HepG2 (cell line): ENCODE measurements at regions not wholly inside any gene's neighbourhood (a gene's known extent, or its start where the extent isn't known, plus 50 kb on each side); places are given as distances from the start of the nearest gene placed in this dataset.

Source experiments
- ATAC-seq: fragments of 200-7000 bp; cut with Tn5 transposase; 3 replicates; pipeline ENCODE4 v1.9.1; 2020; ENCODE audit warnings: mild to moderate bottlenecking, moderate library complexity
- BruUV-seq: library from RNA; stranded (reverse); fragments of 400-500 nt; replicated peaks from 2 replicates; lab custom pipeline; 2021; lab: Mats Ljungman, UMichigan
- CTCF ChIA-PET: fragments of 300-600 bp; formaldehyde crosslinking; extraction: SDS; loops from one replicate; lab custom pipeline; 2021; ENCODE audit warnings: low total read pairs, inconsistent platforms, low intra/inter-chr PET ratio; lab: Yijun Ruan, JAX
- POLR2A ChIA-PET: fragments of 350-600 bp; sonication (Branson Sonifier 250); formaldehyde crosslinking; loops from one replicate; lab custom pipeline; 2020; ENCODE audit warnings: antibody characterized with exemption, inconsistent platforms; lab: Yijun Ruan, JAX
- DNase-seq: peaks from one replicate; pipeline ENCODE4 v3.0.0-alpha.2; 2015; ENCODE audit warnings: low spot score
- FAIRE-seq: peaks from 3 replicates; lab custom pipeline; 2011; peaks lifted over from hg19 to GRCh38; lab: Jason Lieb, UNC
- H2AFZ ChIP-seq: one replicate; pipeline ENCODE4 v1.6.1; 2011; ENCODE audit warnings: low read length, inconsistent platforms
- H3K27ac ChIP-seq: fragments of 300-600 bp; 3 replicates; pipeline ENCODE4 v1.8.0; 2011; ENCODE audit warnings: mixed run types, mild to moderate bottlenecking, mixed read lengths, low read length, inconsistent platforms; ENCODE audit not compliant: insufficient read depth; ENCODE audit errors: extremely low read length
- H3K27me3 ChIP-seq, 2 experiments: fragments of 200-600 bp in 1 of 2; 2 replicates in 1 of 2; 3 replicates in 1 of 2; pipeline versions ENCODE4 v1.6.0 to v1.8.0; 2011; ENCODE audit warnings: low read length in 2 of 2, mild to moderate bottlenecking in 2 of 2, moderate library complexity in 2 of 2, inconsistent platforms in 1 of 2; ENCODE audit not compliant: insufficient read depth in 2 of 2, control insufficient read depth in 1 of 2
- H3K36me3 ChIP-seq, 2 experiments: fragments of 200-600 bp in 1 of 2; replicated peaks in 1 of 2; 2 replicates in 1 of 2; 3 replicates in 1 of 2; pipeline versions ENCODE4 v1.5.1 to v1.8.0; 2011; ENCODE audit warnings: low read length in 2 of 2, inconsistent platforms in 1 of 2; ENCODE audit not compliant: insufficient read depth in 2 of 2, control insufficient read depth in 1 of 2
- H3K4me1 ChIP-seq: 2 replicates; pipeline ENCODE4 v1.5.1; 2012; ENCODE audit warnings: low read length, inconsistent platforms; ENCODE audit not compliant: insufficient read depth
- H3K4me2 ChIP-seq: 2 replicates; pipeline ENCODE4 v1.6.0; 2011; ENCODE audit warnings: low read depth, low read length, inconsistent platforms
- H3K4me3 ChIP-seq, 3 experiments: fragments of 200-600 bp in 1 of 3; sonication (generic), shearing (Covaris generic) in 1 of 3; replicated peaks in 1 of 3; 2 replicates each; pipeline ENCODE4 v1.5.1; 2011 to 2016; ENCODE audit warnings: low read length in 3 of 3, inconsistent platforms in 2 of 3, low read depth in 2 of 3, mild to moderate bottlenecking in 2 of 3, control low read depth in 1 of 3, mixed read lengths in 1 of 3; ENCODE audit not compliant: insufficient read depth in 1 of 3
- H3K79me2 ChIP-seq: one replicate; pipeline ENCODE4 v1.6.1; 2011; ENCODE audit warnings: low read length, inconsistent platforms; ENCODE audit not compliant: insufficient read depth
- H3K9ac ChIP-seq: 2 replicates; pipeline ENCODE4 v1.6.0; 2011; ENCODE audit warnings: mild to moderate bottlenecking, low read depth, low read length, inconsistent platforms; ENCODE audit not compliant: insufficient read depth
- H3K9me3 ChIP-seq: 2 replicates; pipeline ENCODE4 v1.5.1; 2012; ENCODE audit warnings: mild to moderate bottlenecking, low read length
- H4K20me1 ChIP-seq: 2 replicates; pipeline ENCODE4 v1.6.0; 2011; ENCODE audit warnings: inconsistent platforms, mild to moderate bottlenecking, low read length, moderate library complexity; ENCODE audit not compliant: insufficient read depth
- KLF9 ChIP-seq: IDR thresholded peaks from 2 replicates; pipeline ENCODE4 v1.6.1; 2016; ENCODE audit warnings: low read depth
- MATR3 ChIP-seq: sonication (generic); formaldehyde crosslinking; IDR thresholded peaks from 2 replicates; pipeline ENCODE4 v1.4.0; 2020; ENCODE audit warnings: missing genetic modification reagents
- SIN3B ChIP-seq: fragments of 150-350 bp; IDR thresholded peaks from 2 replicates; pipeline ENCODE4 v1.6.1; 2014; ENCODE audit warnings: low read length
- ZFY ChIP-seq: sonication (generic); formaldehyde crosslinking; IDR thresholded peaks from 2 replicates; pipeline ENCODE4 v1.4.0; 2020; ENCODE audit warnings: missing genetic modification reagents
- ZMYM3 ChIP-seq: sonication (generic); formaldehyde crosslinking; IDR thresholded peaks from 2 replicates; pipeline ENCODE4 v1.5.1; 2020; ENCODE audit warnings: mild to moderate bottlenecking, missing genetic modification reagents
- ZNF33A ChIP-seq: sonication (generic); formaldehyde crosslinking; IDR thresholded peaks from 2 replicates; pipeline ENCODE4 v1.5.1; 2020; ENCODE audit warnings: missing genetic modification reagents, mild to moderate bottlenecking, moderate library complexity, borderline replicate concordance
- ZNF598 ChIP-seq: sonication (generic); formaldehyde crosslinking; IDR thresholded peaks from 2 replicates; pipeline ENCODE4 v1.5.1; 2020; ENCODE audit warnings: mild to moderate bottlenecking, missing genetic modification reagents, borderline replicate concordance
- WGBS: methylation state at CpG from one replicate; pipeline ENCODE4 v1.1.6; 2017; ENCODE audit warnings: low lambda C conversion rate; 5-methylcytosine and 5-hydroxymethylcytosine counted together
- in situ Hi-C: cut with HindIII; loops from 2 replicates; pipeline ENCODE4 v1.10.0; 2017; ENCODE audit warnings: low pct_unique_long_range_greater_than_20kb; ENCODE audit not compliant: extremely low pct_ligation_motif_present
- intact Hi-C: fragments of 100-400 bp; cut with micrococcal nuclease; formaldehyde crosslinking; loops from one replicate; pipeline ENCODE4 v1.10.0; 2022; ENCODE audit not compliant: unreplicated experiment
- TF ChIP-seq, protein P1 (sequence below): IDR thresholded peaks from 2 replicates; pipeline ENCODE4 v1.6.1; 2016
- TF ChIP-seq, protein P2 (sequence below): sonication (generic); formaldehyde crosslinking; IDR thresholded peaks from 2 replicates; pipeline ENCODE4 v1.4.0; 2020; ENCODE audit warnings: missing genetic modification reagents, low read depth, mild to moderate bottlenecking, borderline replicate concordance
- TF ChIP-seq, protein P3 (sequence below): sonication (generic); formaldehyde crosslinking; IDR thresholded peaks from 2 replicates; pipeline ENCODE4 v1.5.0; 2020; ENCODE audit warnings: mild to moderate bottlenecking, missing genetic modification reagents, borderline replicate concordance

- Histone ChIP-seq H3K4me3 (no peak overlapping the region), H3K9me3 (no peaks in the 10 kb centered on the region), H4K20me1 (no peaks in the 10 kb centered on the region), H3K27ac (no peak overlapping the region), H3K4me2 (no peak overlapping the region), H3K9ac (no peak overlapping the region), H3K36me3 (no peaks in the 10 kb centered on the region), H2AFZ (no peak overlapping the region), H3K27me3 (no peaks in the 10 kb centered on the region), H3K79me2 (no peaks in the 10 kb centered on the region), H3K4me1 (no peaks in the 10 kb centered on the region)
- BruUV-seq: no TSS peak
- FAIRE-seq: no peak
- CTCF ChIA-PET: no interaction called here
- intact Hi-C loops: no loop called here
- 2% methylated on average over 3 of the region's 3 CpGs for WGBS
- TF ChIP-seq, protein P1, sequence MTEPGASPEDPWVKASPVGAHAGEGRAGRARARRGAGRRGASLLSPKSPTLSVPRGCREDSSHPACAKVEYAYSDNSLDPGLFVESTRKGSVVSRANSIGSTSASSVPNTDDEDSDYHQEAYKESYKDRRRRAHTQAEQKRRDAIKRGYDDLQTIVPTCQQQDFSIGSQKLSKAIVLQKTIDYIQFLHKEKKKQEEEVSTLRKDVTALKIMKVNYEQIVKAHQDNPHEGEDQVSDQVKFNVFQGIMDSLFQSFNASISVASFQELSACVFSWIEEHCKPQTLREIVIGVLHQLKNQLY: no peak
- TF ChIP-seq ZMYM3 (CRISPR knock-in tag) (no peak), KLF9 (no peak), ZNF598 (CRISPR knock-in tag) (no peak), ZFY (CRISPR knock-in tag) (no peak), SIN3B (no peak), MATR3 (no peak), ZNF33A (CRISPR knock-in tag) (no peak)
- TF ChIP-seq, protein P2, sequence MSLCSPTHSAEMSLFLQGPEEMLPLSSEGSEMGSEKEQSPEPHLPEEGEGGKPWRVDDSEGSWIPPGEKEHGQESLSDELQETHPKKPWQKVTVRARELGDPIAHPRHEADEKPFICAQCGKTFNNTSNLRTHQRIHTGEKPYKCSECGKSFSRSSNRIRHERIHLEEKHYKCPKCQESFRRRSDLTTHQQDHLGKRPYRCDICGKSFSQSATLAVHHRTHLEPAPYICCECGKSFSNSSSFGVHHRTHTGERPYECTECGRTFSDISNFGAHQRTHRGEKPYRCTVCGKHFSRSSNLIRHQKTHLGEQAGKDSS: no peak
- TF ChIP-seq, protein P3, sequence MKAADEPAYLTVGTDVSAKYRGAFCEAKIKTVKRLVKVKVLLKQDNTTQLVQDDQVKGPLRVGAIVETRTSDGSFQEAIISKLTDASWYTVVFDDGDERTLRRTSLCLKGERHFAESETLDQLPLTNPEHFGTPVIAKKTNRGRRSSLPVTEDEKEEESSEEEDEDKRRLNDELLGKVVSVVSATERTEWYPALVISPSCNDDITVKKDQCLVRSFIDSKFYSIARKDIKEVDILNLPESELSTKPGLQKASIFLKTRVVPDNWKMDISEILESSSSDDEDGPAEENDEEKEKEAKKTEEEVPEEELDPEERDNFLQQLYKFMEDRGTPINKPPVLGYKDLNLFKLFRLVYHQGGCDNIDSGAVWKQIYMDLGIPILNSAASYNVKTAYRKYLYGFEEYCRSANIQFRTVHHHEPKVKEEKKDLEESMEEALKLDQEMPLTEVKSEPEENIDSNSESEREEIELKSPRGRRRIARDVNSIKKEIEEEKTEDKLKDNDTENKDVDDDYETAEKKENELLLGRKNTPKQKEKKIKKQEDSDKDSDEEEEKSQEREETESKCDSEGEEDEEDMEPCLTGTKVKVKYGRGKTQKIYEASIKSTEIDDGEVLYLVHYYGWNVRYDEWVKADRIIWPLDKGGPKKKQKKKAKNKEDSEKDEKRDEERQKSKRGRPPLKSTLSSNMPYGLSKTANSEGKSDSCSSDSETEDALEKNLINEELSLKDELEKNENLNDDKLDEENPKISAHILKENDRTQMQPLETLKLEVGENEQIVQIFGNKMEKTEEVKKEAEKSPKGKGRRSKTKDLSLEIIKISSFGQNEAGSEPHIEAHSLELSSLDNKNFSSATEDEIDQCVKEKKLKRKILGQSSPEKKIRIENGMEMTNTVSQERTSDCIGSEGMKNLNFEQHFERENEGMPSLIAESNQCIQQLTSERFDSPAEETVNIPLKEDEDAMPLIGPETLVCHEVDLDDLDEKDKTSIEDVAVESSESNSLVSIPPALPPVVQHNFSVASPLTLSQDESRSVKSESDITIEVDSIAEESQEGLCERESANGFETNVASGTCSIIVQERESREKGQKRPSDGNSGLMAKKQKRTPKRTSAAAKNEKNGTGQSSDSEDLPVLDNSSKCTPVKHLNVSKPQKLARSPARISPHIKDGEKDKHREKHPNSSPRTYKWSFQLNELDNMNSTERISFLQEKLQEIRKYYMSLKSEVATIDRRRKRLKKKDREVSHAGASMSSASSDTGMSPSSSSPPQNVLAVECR (CRISPR knock-in tag): no peak
- in situ Hi-C loops: no loop called here
- POLR2A ChIA-PET: no interaction called here
- DNase-seq: no peak
- ATAC-seq: no peak
Observed at GRCh38 chr5:161030229-161030628, 178.2 kb upstream of the ATP10B start.
